Effector memory CD8-positive, alpha-beta T cell (primary cell): ENCODE measurements at regions not wholly inside any gene's neighbourhood (a gene's known extent, or its start where the extent isn't known, plus 50 kb on each side); places are given as distances from the start of the nearest gene placed in this dataset.
"Not testable (repeated sequence)": the region's sequence is repeated elsewhere in the genome, so short reads cannot be mapped to it uniquely, and the experiment has no call there.

Experiments used
- ATAC-seq: fragments of 150-1000 bp; cut with Tn5 transposase; replicated peaks from 2 replicates; pipeline ENCODE4 v1.10.0; 2021; ENCODE audit warnings: mild to moderate bottlenecking, moderate library complexity
- DNase-seq, 3 experiments: peaks; one replicate each; pipeline ENCODE4 v3.0.0; 2021
- H3K27ac Mint-ChIP-seq, 2 donors: one replicate each; pipeline ENCODE4 v1.8.0; 2022; ENCODE audit warnings: mild to moderate bottlenecking in 2 of 2, mixed read lengths in 2 of 2, moderate library complexity in 2 of 2
- H3K27me3 Mint-ChIP-seq, 2 donors: one replicate each; pipeline ENCODE4 v1.8.0; 2022; ENCODE audit warnings: mixed read lengths in 2 of 2
- H3K36me3 Mint-ChIP-seq: one replicate; pipeline ENCODE4 v1.8.0; 2022; ENCODE audit warnings: mild to moderate bottlenecking, moderate library complexity, mixed read lengths; ENCODE audit not compliant: insufficient read depth
- H3K4me1 Mint-ChIP-seq, 2 donors: one replicate each; pipeline ENCODE4 v1.8.0; 2022; ENCODE audit warnings: low read depth in 2 of 2, mixed read lengths in 2 of 2
- H3K4me3 Mint-ChIP-seq, 2 donors: one replicate each; pipeline ENCODE4 v1.8.0; 2022; ENCODE audit warnings: mild to moderate bottlenecking in 2 of 2, mixed read lengths in 2 of 2, moderate library complexity in 2 of 2
- H3K9me3 Mint-ChIP-seq, 2 donors: one replicate each; pipeline ENCODE4 v1.8.0; 2022; ENCODE audit warnings: mixed read lengths in 2 of 2

- Mint-ChIP-seq H3K36me3 (peaks cover 4% of the 10 kb centered on the region), H3K4me3 (peak overlapping the region in 1 of 2 donors; percentile 39), H3K9me3 (no peaks in the 10 kb centered on the region), H3K27me3 (no peaks in the 10 kb centered on the region), H3K4me1 (peaks cover 19 to 31% of the 10 kb centered on the region in 2 donors), H3K27ac (no peak overlapping the region)
- ATAC-seq (no peak), DNase-seq (no peak)
Observed at GRCh38 chr10:33052263-33052875, 94.3 kb upstream of the ITGB1 start.

DNA sequence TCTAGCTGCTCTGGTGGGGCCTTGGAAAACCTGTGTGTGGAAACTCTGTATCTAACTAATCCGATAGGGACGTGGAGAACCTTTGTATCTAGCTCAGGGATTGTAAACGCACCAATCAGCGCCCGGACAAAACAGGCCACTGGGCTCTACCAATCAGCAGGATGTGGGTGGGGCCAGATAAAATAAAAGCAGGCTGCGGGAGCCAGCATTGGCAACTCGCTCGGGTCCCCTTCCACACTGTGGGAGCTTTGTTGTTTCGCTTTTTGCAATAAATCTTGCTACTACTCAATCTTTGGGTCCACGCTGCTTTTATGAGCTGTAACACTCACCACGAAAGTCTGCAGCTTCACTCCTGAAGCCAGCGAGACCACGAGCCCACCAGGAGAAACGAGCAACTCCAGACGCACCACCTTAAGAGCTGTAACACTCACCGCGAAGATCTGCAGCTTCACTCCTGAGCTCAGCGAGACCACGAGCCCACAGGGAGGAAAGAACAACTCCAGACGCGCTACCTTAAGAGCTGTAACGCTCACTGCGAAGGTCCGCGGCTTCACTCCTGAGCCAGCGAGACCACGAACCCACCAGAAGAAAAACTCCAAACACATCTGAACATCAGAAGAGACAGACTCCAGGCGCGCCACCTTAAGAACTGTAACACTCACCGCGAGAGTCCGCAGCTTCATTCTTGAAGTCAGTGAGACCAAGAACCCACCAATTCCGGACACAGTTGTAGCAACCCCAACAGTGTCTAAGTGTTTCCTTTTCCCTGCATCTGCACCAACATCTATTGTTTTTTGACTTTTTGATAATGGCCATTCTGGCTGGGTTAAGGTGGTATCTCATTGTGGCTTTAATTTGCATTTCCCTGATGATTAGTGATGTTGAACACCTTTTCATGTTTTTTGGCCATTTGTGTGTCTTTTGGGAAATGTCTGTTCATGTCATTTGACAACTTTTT is 92.2 kb upstream of the ITGB1 start:
- H3K9me3 Mint-ChIP-seq, H3K27me3 Mint-ChIP-seq, H3K36me3 Mint-ChIP-seq: not testable (repeated sequence)
- DNase-seq (peak; percentile 14 to 44 (median 42)), ATAC-seq (peak; percentile 69)
- H3K4me1 Mint-ChIP-seq = peaks cover 19 to 27% of the 10 kb centered on the region in 2 donors
- H3K27ac Mint-ChIP-seq = peak overlapping the region; percentile 14 to 94
- H3K4me3 Mint-ChIP-seq = peak overlapping the region; percentile 79 to 86

GRCh38 chr10:33048223-33048622 is 90.2 kb upstream of the ITGB1 start:
- peaks cover 4% of the 10 kb centered on the region for H3K36me3 Mint-ChIP-seq
- H3K9me3 Mint-ChIP-seq = no peaks in the 10 kb centered on the region
- peaks cover 15 to 25% of the 10 kb centered on the region in 2 donors for H3K4me1 Mint-ChIP-seq
- peak overlapping the region; percentile 1 to 33 for H3K27ac Mint-ChIP-seq
- no peaks in the 10 kb centered on the region for H3K27me3 Mint-ChIP-seq
- ATAC-seq (no peak), DNase-seq (no peak)
- no peak overlapping the region for H3K4me3 Mint-ChIP-seq

DNA sequence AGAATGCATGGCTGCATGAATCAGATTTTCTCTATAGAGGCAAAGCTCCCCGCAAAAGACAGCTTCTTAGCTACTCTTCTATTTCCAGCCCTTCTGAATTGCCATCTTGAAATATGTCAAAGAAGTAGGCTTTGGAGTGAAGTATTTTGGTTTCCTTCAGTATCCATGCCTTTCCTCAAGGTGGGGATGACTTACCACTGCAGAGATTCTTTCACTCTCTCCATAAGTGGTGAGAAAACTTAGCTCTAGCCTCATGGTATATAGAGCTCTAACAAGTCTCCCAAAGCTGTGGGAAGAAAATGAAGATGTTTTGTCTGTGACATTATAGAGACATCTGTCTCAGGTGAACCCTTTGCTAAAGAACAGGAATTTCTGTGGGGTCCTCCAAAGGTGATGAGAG is 89.6 kb upstream of the ITGB1 start:
- Mint-ChIP-seq H3K36me3 (peaks cover 4% of the 10 kb centered on the region), H3K4me3 (no peak overlapping the region), H3K9me3 (no peaks in the 10 kb centered on the region), H3K27me3 (no peaks in the 10 kb centered on the region), H3K27ac (peak overlapping the region in 1 of 2 donors; percentile 1), H3K4me1 (peaks cover 15 to 22% of the 10 kb centered on the region in 2 donors)
- ATAC-seq = no peak
- no peak for DNase-seq

- Mint-ChIP-seq H3K4me1 (peaks cover 11 to 18% of the 10 kb centered on the region in 2 donors), H3K27ac (no peak overlapping the region), H3K36me3 (peaks cover 4% of the 10 kb centered on the region), H3K4me3 (no peak overlapping the region), H3K27me3 (no peaks in the 10 kb centered on the region), H3K9me3 (no peaks in the 10 kb centered on the region)
- peak; percentile 77 for ATAC-seq
- peak in 1 of 3 experiments; percentile 3 for DNase-seq
Observed at GRCh38 chr10:33046792-33047191, 88.8 kb upstream of the ITGB1 start.

DNA sequence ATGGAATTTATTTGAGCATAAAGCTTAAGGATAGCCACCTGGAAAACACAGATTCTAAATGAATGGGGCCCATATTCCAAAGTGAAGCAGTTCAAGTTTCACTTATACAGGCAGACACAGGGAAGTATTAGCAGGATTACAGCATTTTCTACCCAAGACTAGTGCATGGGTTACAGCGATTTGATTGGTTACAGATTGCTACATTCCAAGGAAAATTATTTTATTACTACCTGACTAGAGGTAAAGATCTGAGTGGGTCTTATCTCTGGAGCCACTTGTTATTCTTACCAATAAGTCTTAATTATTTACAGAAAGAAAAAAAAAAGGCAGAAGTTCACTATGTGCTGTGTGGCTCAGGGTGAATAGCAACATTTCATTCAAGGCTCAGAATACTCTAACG is 87.4 kb upstream of the ITGB1 start:
- Mint-ChIP-seq H3K4me1 (peaks cover 4 to 9% of the 10 kb centered on the region in 2 donors), H3K36me3 (peaks cover 4% of the 10 kb centered on the region), H3K27me3 (peaks cover 0 to 6% of the 10 kb centered on the region in 2 donors), H3K9me3 (no peaks in the 10 kb centered on the region), H3K4me3 (no peak overlapping the region), H3K27ac (no peak overlapping the region)
- no peak for DNase-seq
- ATAC-seq = no peak

DNA sequence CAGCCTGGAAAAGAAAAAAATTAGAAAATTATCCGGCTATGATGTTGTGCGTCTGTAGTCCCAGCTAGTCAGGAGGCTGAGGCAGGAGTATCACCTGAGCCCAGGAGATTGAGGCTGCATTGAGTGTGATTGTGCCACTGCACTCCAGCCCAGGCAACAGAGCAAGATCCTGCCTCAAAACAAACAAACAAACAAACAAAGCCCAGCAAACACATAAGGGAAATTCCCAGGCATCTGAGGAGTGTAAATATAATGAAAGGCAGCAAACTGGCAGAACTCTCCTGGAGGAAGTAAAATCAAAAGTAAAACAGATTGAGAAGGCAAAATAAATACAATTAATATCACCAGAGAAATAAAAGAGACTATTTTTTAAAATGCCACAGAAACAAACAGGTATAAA is 84.5 kb upstream of the ITGB1 start:
- no peaks in the 10 kb centered on the region for H3K9me3 Mint-ChIP-seq

DNA sequence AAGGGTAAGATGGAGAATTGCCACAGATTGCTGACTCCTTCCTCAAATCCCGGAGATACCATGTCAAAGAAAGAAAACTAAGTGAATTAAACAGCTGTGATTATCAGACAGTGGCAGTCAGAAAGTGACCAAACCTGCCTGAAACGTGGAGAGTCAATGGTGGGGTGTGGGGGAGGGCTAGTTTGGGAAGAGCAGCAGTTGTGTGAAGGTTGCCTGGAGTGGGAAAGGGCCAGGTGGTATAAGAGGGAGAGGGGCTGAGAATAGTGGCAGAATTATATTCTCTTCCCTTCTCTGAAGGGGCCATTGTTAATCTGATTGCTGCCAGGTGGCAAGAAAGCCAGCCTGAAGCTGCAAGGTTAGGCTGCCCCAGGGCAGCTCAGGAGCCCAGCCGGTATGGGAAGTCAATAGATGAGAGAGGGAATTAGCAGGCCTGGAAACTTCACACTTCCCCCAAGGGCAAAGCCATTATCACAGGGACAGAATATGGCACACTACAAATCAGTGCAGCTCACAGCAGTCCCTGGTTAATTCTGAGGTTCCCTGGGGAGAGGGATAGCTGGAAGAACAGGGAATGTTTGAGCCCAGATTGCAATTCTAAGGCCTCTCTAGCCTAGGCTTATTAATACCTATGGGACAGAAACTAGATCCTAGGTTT is 83.9 kb upstream of the ITGB1 start:
- Mint-ChIP-seq H3K36me3 (no peaks in the 10 kb centered on the region), H3K4me1 (no peaks in the 10 kb centered on the region), H3K4me3 (no peak overlapping the region), H3K9me3 (no peaks in the 10 kb centered on the region), H3K27ac (peak overlapping the region; percentile 29 to 37), H3K27me3 (peaks cover 0 to 6% of the 10 kb centered on the region in 2 donors)
- no peak for DNase-seq
- ATAC-seq = no peak

More for the DNA sequence above, 84.5 kb upstream of the ITGB1 start:
- ATAC-seq = no peak
- no peaks in the 10 kb centered on the region for H3K36me3 Mint-ChIP-seq
- H3K4me3 Mint-ChIP-seq = no peak overlapping the region
- DNase-seq = no peak
- peaks cover 0 to 6% of the 10 kb centered on the region in 2 donors for H3K27me3 Mint-ChIP-seq
- H3K4me1 Mint-ChIP-seq = no peaks in the 10 kb centered on the region
- H3K27ac Mint-ChIP-seq = no peak overlapping the region

- peaks cover 0 to 1% of the 10 kb centered on the region in 2 donors for H3K4me1 Mint-ChIP-seq
- no peaks in the 10 kb centered on the region for H3K9me3 Mint-ChIP-seq
- DNase-seq (no peak), ATAC-seq (no peak)
- H3K36me3 Mint-ChIP-seq = no peaks in the 10 kb centered on the region
- peaks cover 0 to 6% of the 10 kb centered on the region in 2 donors for H3K27me3 Mint-ChIP-seq
- H3K4me3 Mint-ChIP-seq = no peak overlapping the region
- H3K27ac Mint-ChIP-seq = no peak overlapping the region
Observed at GRCh38 chr10:33040436-33040835, 82.4 kb upstream of the ITGB1 start.

DNA sequence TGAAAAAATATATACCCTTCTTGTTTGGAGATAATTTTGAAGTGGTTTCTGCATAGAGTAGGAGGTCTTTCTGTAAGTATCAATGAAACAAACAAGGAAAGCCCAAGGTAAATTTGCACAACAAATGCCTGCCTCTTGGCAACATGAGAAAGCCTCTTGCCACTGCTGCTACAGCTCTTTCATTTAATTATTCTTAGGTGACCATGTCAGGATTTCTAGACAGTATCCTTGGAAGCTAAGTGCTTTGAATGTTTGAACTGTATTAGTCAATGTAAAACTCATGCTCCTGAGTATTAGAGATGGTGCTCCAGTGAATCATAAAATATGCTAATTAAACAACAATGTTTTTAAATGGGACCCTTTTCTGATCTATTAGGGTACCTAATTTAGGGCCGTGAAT is 81.2 kb upstream of the ITGB1 start:
- Mint-ChIP-seq H3K27ac (no peak overlapping the region), H3K4me3 (no peak overlapping the region), H3K36me3 (no peaks in the 10 kb centered on the region), H3K9me3 (no peaks in the 10 kb centered on the region), H3K4me1 (peaks cover 0 to 3% of the 10 kb centered on the region in 2 donors), H3K27me3 (peaks cover 0 to 6% of the 10 kb centered on the region in 2 donors)
- DNase-seq (no peak), ATAC-seq (no peak)

DNA sequence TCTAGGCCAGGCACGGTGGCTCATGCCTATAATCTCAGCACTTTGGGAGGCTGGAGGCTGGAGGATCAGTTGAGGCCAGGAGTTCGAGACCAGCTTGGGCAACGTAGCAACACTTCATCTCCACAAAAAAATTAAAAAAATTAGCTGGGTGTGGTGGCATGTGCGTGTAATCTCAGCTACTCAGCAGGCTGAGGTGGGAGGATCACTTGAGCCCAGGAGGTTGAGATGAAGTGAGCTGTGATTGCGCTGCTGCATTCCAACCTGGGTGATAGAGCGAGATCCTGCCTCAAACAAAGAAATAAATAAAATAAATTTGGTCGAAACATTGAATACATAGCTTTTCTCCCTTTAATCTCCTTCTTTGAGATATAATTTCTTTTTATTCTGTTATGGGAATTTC is 80.6 kb upstream of the ITGB1 start:
- Mint-ChIP-seq H3K27me3 (peaks cover 0 to 6% of the 10 kb centered on the region in 2 donors), H3K36me3 (no peaks in the 10 kb centered on the region), H3K4me1 (peaks cover 0 to 3% of the 10 kb centered on the region in 2 donors), H3K9me3 (no peaks in the 10 kb centered on the region), H3K27ac (no peak overlapping the region), H3K4me3 (no peak overlapping the region)
- ATAC-seq = no peak
- no peak for DNase-seq

- no peak overlapping the region for H3K27ac Mint-ChIP-seq
Observed at GRCh38 chr10:33037726-33038125, 79.7 kb upstream of the ITGB1 start.

DNA sequence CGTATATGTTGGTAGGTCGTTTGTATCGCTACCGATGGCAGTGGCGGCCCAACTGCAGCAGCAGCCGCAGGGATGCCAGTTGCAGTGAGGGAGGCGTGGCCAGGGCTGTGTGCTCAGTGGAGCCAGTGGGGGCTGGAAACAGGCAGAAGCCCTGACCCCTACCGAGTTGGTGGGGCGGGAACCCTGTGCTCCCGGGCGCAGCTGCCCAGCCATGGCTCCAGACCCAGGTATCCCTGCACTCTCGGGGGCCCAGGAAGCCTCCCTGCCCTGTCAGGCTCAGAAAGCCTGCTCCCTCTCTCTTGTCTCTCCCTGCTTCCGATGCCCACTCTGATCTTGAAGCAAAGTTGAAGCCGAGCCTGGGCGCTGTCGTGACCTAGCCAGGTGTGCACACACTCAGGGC is 78.6 kb upstream of the ITGB1 start:
- ATAC-seq (no peak), DNase-seq (no peak)
- Mint-ChIP-seq H3K27me3 (peaks cover 0 to 6% of the 10 kb centered on the region in 2 donors), H3K4me3 (no peak overlapping the region), H3K27ac (no peak overlapping the region), H3K36me3 (no peaks in the 10 kb centered on the region), H3K4me1 (peaks cover 3 to 4% of the 10 kb centered on the region in 2 donors), H3K9me3 (no peaks in the 10 kb centered on the region)

More at GRCh38 chr10:33037726-33038125, 79.7 kb upstream of the ITGB1 start:
- H3K4me1 Mint-ChIP-seq = peaks cover under 1 to 3% of the 10 kb centered on the region in 2 donors
- H3K36me3 Mint-ChIP-seq = no peaks in the 10 kb centered on the region
- no peak overlapping the region for H3K4me3 Mint-ChIP-seq
- no peaks in the 10 kb centered on the region for H3K9me3 Mint-ChIP-seq
- no peak for ATAC-seq
- H3K27me3 Mint-ChIP-seq = peaks cover 0 to 6% of the 10 kb centered on the region in 2 donors
- no peak for DNase-seq
